ENCODE measurements at regions not wholly inside any gene's neighbourhood (a gene's known extent, or its start where the extent isn't known, plus 50 kb on each side); places are given as distances from the start of the nearest gene placed in this dataset.
"Not testable (repeated sequence)": the region's sequence is repeated elsewhere in the genome, so short reads cannot be mapped to it uniquely, and the experiment has no call there.

- H3K4me3 ChIP-seq (ENCODE audit: low read depth, low read length) = no peak overlapping the region
- H3K27me3 ChIP-seq (ENCODE audit: control insufficient read depth, insufficient read depth, low read length) = no peaks in the 10 kb centered on the region
- H3K27ac ChIP-seq (ENCODE audit: low read depth, low read length) = no peak overlapping the region
- H3K9me3 ChIP-seq (ENCODE audit: control insufficient read depth, insufficient read depth, low read length) = no peaks in the 10 kb centered on the region
- 60% methylated on average over 2 of the region's 2 CpGs for WGBS (ENCODE audit: insufficient coverage)
- H3K36me3 ChIP-seq (ENCODE audit: control insufficient read depth, insufficient read depth, low read length) = no peaks in the 10 kb centered on the region
- DNase-seq (ENCODE audit: low read depth in 4 of 6, low spot score in 6 of 6) = no peak
- H3K4me1 ChIP-seq (ENCODE audit: control insufficient read depth, insufficient read depth, low read length) = no peaks in the 10 kb centered on the region
Measured at GRCh38 chr11:96964661-96965060, 574.8 kb downstream of the JRKL start.

GRCh38 chr11:96967616-96968015, 577.8 kb downstream of the JRKL start:
- H3K4me3 ChIP-seq (ENCODE audit: low read depth, low read length) = no peak overlapping the region
- no peaks in the 10 kb centered on the region for H3K27me3 ChIP-seq (ENCODE audit: control insufficient read depth, insufficient read depth, low read length)
- H3K9me3 ChIP-seq (ENCODE audit: control insufficient read depth, insufficient read depth, low read length) = no peaks in the 10 kb centered on the region
- no peak overlapping the region for H3K27ac ChIP-seq (ENCODE audit: low read depth, low read length)
- no peaks in the 10 kb centered on the region for H3K36me3 ChIP-seq (ENCODE audit: control insufficient read depth, insufficient read depth, low read length)
- WGBS (ENCODE audit: insufficient coverage) = no CpG with 5 or more reads among the region's 1 CpG
- DNase-seq (ENCODE audit: low read depth in 4 of 6, low spot score in 6 of 6) = no peak
- no peaks in the 10 kb centered on the region for H3K4me1 ChIP-seq (ENCODE audit: control insufficient read depth, insufficient read depth, low read length)

GRCh38 chr11:96969251-96969650, 579.4 kb downstream of the JRKL start:
- Histone ChIP-seq H3K27me3 (ENCODE audit: control insufficient read depth, insufficient read depth, low read length) (no peaks in the 10 kb centered on the region), H3K4me3 (ENCODE audit: low read depth, low read length) (no peak overlapping the region), H3K27ac (ENCODE audit: low read depth, low read length) (no peak overlapping the region), H3K36me3 (ENCODE audit: control insufficient read depth, insufficient read depth, low read length) (no peaks in the 10 kb centered on the region), H3K4me1 (ENCODE audit: control insufficient read depth, insufficient read depth, low read length) (no peaks in the 10 kb centered on the region), H3K9me3 (ENCODE audit: control insufficient read depth, insufficient read depth, low read length) (no peaks in the 10 kb centered on the region)
- no peak for DNase-seq (ENCODE audit: low read depth in 4 of 6, low spot score in 6 of 6)
- WGBS (ENCODE audit: insufficient coverage) = no CpG with 5 or more reads among the region's 2 CpGs

- Histone ChIP-seq H3K9me3 (ENCODE audit: control insufficient read depth, insufficient read depth, low read length) (no peaks in the 10 kb centered on the region), H3K27ac (ENCODE audit: low read depth, low read length) (no peak overlapping the region)
- WGBS (ENCODE audit: insufficient coverage) = 69% methylated on average over 2 of the region's 2 CpGs
Measured at GRCh38 chr11:96978751-96979150, 588.9 kb downstream of the JRKL start.

GRCh38 chr11:96986516-96986915, 596.7 kb downstream of the JRKL start:
- H3K9me3 ChIP-seq (ENCODE audit: control insufficient read depth, insufficient read depth, low read length) = no peaks in the 10 kb centered on the region
- no peak overlapping the region for H3K27ac ChIP-seq (ENCODE audit: low read depth, low read length)
- peak in 1 of 6 donors; percentile 55 for DNase-seq (ENCODE audit: low read depth in 4 of 6, low spot score in 6 of 6)
- no peaks in the 10 kb centered on the region for H3K4me1 ChIP-seq (ENCODE audit: control insufficient read depth, insufficient read depth, low read length)
- no peaks in the 10 kb centered on the region for H3K36me3 ChIP-seq (ENCODE audit: control insufficient read depth, insufficient read depth, low read length)
- H3K4me3 ChIP-seq (ENCODE audit: low read depth, low read length) = no peak overlapping the region
- H3K27me3 ChIP-seq (ENCODE audit: control insufficient read depth, insufficient read depth, low read length) = no peaks in the 10 kb centered on the region
- no CpG with 5 or more reads among the region's 1 CpG for WGBS (ENCODE audit: insufficient coverage)

More at GRCh38 chr11:96978751-96979150, 588.9 kb downstream of the JRKL start:
- Histone ChIP-seq H3K4me3 (ENCODE audit: low read depth, low read length) (no peak overlapping the region), H3K4me1 (ENCODE audit: control insufficient read depth, insufficient read depth, low read length) (no peaks in the 10 kb centered on the region), H3K36me3 (ENCODE audit: control insufficient read depth, insufficient read depth, low read length) (no peaks in the 10 kb centered on the region), H3K27me3 (ENCODE audit: control insufficient read depth, insufficient read depth, low read length) (no peaks in the 10 kb centered on the region)
- no peak for DNase-seq (ENCODE audit: low read depth in 4 of 6, low spot score in 6 of 6)

GRCh38 chr11:96990914-96991313, 601.1 kb downstream of the JRKL start:
- Histone ChIP-seq H3K27ac (ENCODE audit: low read depth, low read length) (no peak overlapping the region), H3K27me3 (ENCODE audit: control insufficient read depth, insufficient read depth, low read length) (no peaks in the 10 kb centered on the region), H3K4me1 (ENCODE audit: control insufficient read depth, insufficient read depth, low read length) (no peaks in the 10 kb centered on the region), H3K4me3 (ENCODE audit: low read depth, low read length) (no peak overlapping the region), H3K36me3 (ENCODE audit: control insufficient read depth, insufficient read depth, low read length) (no peaks in the 10 kb centered on the region), H3K9me3 (ENCODE audit: control insufficient read depth, insufficient read depth, low read length) (no peaks in the 10 kb centered on the region)
- no peak for DNase-seq (ENCODE audit: low read depth in 4 of 6, low spot score in 6 of 6)
- WGBS (ENCODE audit: insufficient coverage) = no CpG with 5 or more reads among the region's 2 CpGs

GRCh38 chr11:97000481-97000880, 610.7 kb downstream of the JRKL start:
- no peak overlapping the region for H3K27ac ChIP-seq (ENCODE audit: low read depth, low read length)
- DNase-seq (ENCODE audit: low read depth in 4 of 6, low spot score in 6 of 6) = no peak
- H3K27me3 ChIP-seq (ENCODE audit: control insufficient read depth, insufficient read depth, low read length) = no peaks in the 10 kb centered on the region
- WGBS (ENCODE audit: insufficient coverage) = 86% methylated on average over 2 of the region's 5 CpGs
- no peaks in the 10 kb centered on the region for H3K36me3 ChIP-seq (ENCODE audit: control insufficient read depth, insufficient read depth, low read length)
- no peaks in the 10 kb centered on the region for H3K4me1 ChIP-seq (ENCODE audit: control insufficient read depth, insufficient read depth, low read length)
- no peaks in the 10 kb centered on the region for H3K9me3 ChIP-seq (ENCODE audit: control insufficient read depth, insufficient read depth, low read length)
- H3K4me3 ChIP-seq (ENCODE audit: low read depth, low read length) = no peak overlapping the region

- Histone ChIP-seq H3K9me3 (ENCODE audit: control insufficient read depth, insufficient read depth, low read length) (no peaks in the 10 kb centered on the region), H3K27ac (ENCODE audit: low read depth, low read length) (no peak overlapping the region), H3K27me3 (ENCODE audit: control insufficient read depth, insufficient read depth, low read length) (no peaks in the 10 kb centered on the region), H3K4me1 (ENCODE audit: control insufficient read depth, insufficient read depth, low read length) (no peaks in the 10 kb centered on the region), H3K4me3 (ENCODE audit: low read depth, low read length) (no peak overlapping the region), H3K36me3 (ENCODE audit: control insufficient read depth, insufficient read depth, low read length) (no peaks in the 10 kb centered on the region)
- DNase-seq (ENCODE audit: low read depth in 4 of 6, low spot score in 6 of 6) = no peak
- 100% methylated on average over 2 of the region's 2 CpGs for WGBS (ENCODE audit: insufficient coverage)
Measured at GRCh38 chr11:97007283-97007682, 617.5 kb downstream of the JRKL start.

- no peaks in the 10 kb centered on the region for H3K9me3 ChIP-seq (ENCODE audit: control insufficient read depth, insufficient read depth, low read length)
- no CpG with 5 or more reads among the region's 1 CpG for WGBS (ENCODE audit: insufficient coverage)
- no peaks in the 10 kb centered on the region for H3K4me1 ChIP-seq (ENCODE audit: control insufficient read depth, insufficient read depth, low read length)
- H3K36me3 ChIP-seq (ENCODE audit: control insufficient read depth, insufficient read depth, low read length) = no peaks in the 10 kb centered on the region
- DNase-seq (ENCODE audit: low read depth in 4 of 6, low spot score in 6 of 6) = peak in 1 of 6 donors; percentile 14
- H3K4me3 ChIP-seq (ENCODE audit: low read depth, low read length) = no peak overlapping the region
- no peaks in the 10 kb centered on the region for H3K27me3 ChIP-seq (ENCODE audit: control insufficient read depth, insufficient read depth, low read length)
- no peak overlapping the region for H3K27ac ChIP-seq (ENCODE audit: low read depth, low read length)
Measured at GRCh38 chr11:97009613-97010012, 619.8 kb downstream of the JRKL start.

- not testable (repeated sequence) for H3K4me1 ChIP-seq (ENCODE audit: control insufficient read depth, insufficient read depth, low read length); H3K27me3 ChIP-seq (ENCODE audit: control insufficient read depth, insufficient read depth, low read length); H3K36me3 ChIP-seq (ENCODE audit: control insufficient read depth, insufficient read depth, low read length); H3K4me3 ChIP-seq (ENCODE audit: low read depth, low read length); H3K9me3 ChIP-seq (ENCODE audit: control insufficient read depth, insufficient read depth, low read length); DNase-seq (ENCODE audit: low read depth in 4 of 6, low spot score in 6 of 6); H3K27ac ChIP-seq (ENCODE audit: low read depth, low read length)
- WGBS (ENCODE audit: insufficient coverage) = 84% methylated on average over 9 of the region's 10 CpGs
Measured at GRCh38 chr11:97010997-97011396, 621.2 kb downstream of the JRKL start.

Data from spinal cord (tissue), 9 donors.